PFSK-1 (cell line): ENCODE measurements at regions not wholly inside any gene's neighbourhood (a gene's known extent, or its start where the extent isn't known, plus 50 kb on each side); places are given as distances from the start of the nearest gene placed in this dataset.

Experiments
- FOXP2 ChIP-seq: optimal IDR thresholded peaks from 2 replicates; pipeline ENCODE3; 2011; ENCODE audit warnings: borderline replicate concordance, control low read depth, inconsistent platforms; ENCODE audit not compliant: insufficient read depth; ENCODE audit errors: extremely low read length, extremely low read depth
- POLR2AphosphoS5 ChIP-seq: IDR thresholded peaks from 2 replicates; pipeline ENCODE4 v1.6.1; 2012; ENCODE audit warnings: low read depth, mild to moderate bottlenecking, control low read depth, low read length, moderate library complexity
- REST ChIP-seq, 2 experiments: IDR thresholded peaks; 2 replicates each; pipeline versions ENCODE4 v1.6.1 to v1.8.0; 2011 to 2012; ENCODE audit warnings: low read depth in 2 of 2, low read length in 2 of 2, control low read depth in 1 of 2, inconsistent platforms in 1 of 2, mild to moderate bottlenecking in 1 of 2, moderate library complexity in 1 of 2; ENCODE audit not compliant: insufficient read depth in 1 of 2
- SIN3A ChIP-seq: IDR thresholded peaks from 2 replicates; pipeline ENCODE4 v1.6.1; 2012; ENCODE audit warnings: mild to moderate bottlenecking, low read length, moderate library complexity, borderline replicate concordance; ENCODE audit not compliant: insufficient read depth
- TAF1 ChIP-seq: IDR thresholded peaks from 2 replicates; pipeline ENCODE4 v1.6.1; 2012; ENCODE audit warnings: low read length, control low read depth, borderline replicate concordance; ENCODE audit not compliant: insufficient read depth

GRCh38 chr1:36734356-36734755 lies 251.6 kb upstream of the CSF3R start:
- TF ChIP-seq TAF1 = no peak
- no peak for TF ChIP-seq SIN3A

- TF ChIP-seq TAF1 (no peak), FOXP2 (no peak), SIN3A (no peak), REST (IDR thresholded peaks at IDR 0.05; ENCODE audit: insufficient read depth in 1 of 2, low read depth in 2 of 2, low read length in 2 of 2) (no peak), POLR2AphosphoS5 (no peak)
Observed at GRCh38 chr1:36733748-36734147, 251.0 kb upstream of the CSF3R start.

GRCh38 chr1:36732015-36732356 lies 249.3 kb upstream of the CSF3R start:
- TF ChIP-seq TAF1 = no peak
- no peak for TF ChIP-seq POLR2AphosphoS5
- no peak for TF ChIP-seq SIN3A
- no peak for TF ChIP-seq FOXP2
- no peak for TF ChIP-seq REST (IDR thresholded peaks at IDR 0.05; ENCODE audit: insufficient read depth in 1 of 2, low read depth in 2 of 2, low read length in 2 of 2)

GRCh38 chr1:36731226-36732014 lies 248.7 kb upstream of the CSF3R start:
- TF ChIP-seq POLR2AphosphoS5 = no peak
- no peak for TF ChIP-seq TAF1
- TF ChIP-seq FOXP2 = no peak
- no peak for TF ChIP-seq REST (IDR thresholded peaks at IDR 0.05; ENCODE audit: insufficient read depth in 1 of 2, low read depth in 2 of 2, low read length in 2 of 2)
- TF ChIP-seq SIN3A = no peak

- TF ChIP-seq REST (IDR thresholded peaks at IDR 0.05; ENCODE audit: insufficient read depth in 1 of 2, low read depth in 2 of 2, low read length in 2 of 2) (no peak), SIN3A (no peak), POLR2AphosphoS5 (no peak), TAF1 (no peak), FOXP2 (no peak)
Observed at GRCh38 chr1:36730599-36730998, 247.9 kb upstream of the CSF3R start.
